Peyer's patch (tissue), 4 donors: ENCODE measurements at regions not wholly inside any gene's neighbourhood (a gene's known extent, or its start where the extent isn't known, plus 50 kb on each side); places are given as distances from the start of the nearest gene placed in this dataset.

Source experiments
- CTCF ChIP-seq, 6 experiments: fragments of 450-650 bp in 4 of 6; fragments of 200-600 bp in 2 of 6; sonication (generic) in 1 of 6; IDR thresholded peaks; one replicate each; pipeline ENCODE4 v1.5.1; 2017 to 2019; ENCODE audit warnings: antibody characterized with exemption in 6 of 6, mild to moderate bottlenecking in 3 of 6, moderate library complexity in 1 of 6
- POLR2A ChIP-seq, 2 donors: fragments of 450-650 bp; IDR thresholded peaks; one replicate each; pipeline ENCODE4 v1.5.1; 2017; ENCODE audit warnings: antibody characterized with exemption in 2 of 2, mild to moderate bottlenecking in 2 of 2, moderate library complexity in 2 of 2

- TF ChIP-seq CTCF (IDR thresholded peaks at IDR 0.05) (no peak), POLR2A (IDR thresholded peaks at IDR 0.05) (no peak)
Measured at GRCh38 chr3:178352326-178353005, 183.8 kb upstream of the KCNMB2 start.
